SK-N-SH treated with all-trans-retinoic acid at 6 μM for 48 hours (cell line): ENCODE measurements at regions not wholly inside any gene's neighbourhood (a gene's known extent, or its start where the extent isn't known, plus 50 kb on each side); places are given as distances from the start of the nearest gene placed in this dataset.

ENCODE experiments used
- ATAC-seq: fragments of 200-7000 bp; cut with Tn5 transposase; 3 replicates; pipeline ENCODE4 v1.9.1; 2020; ENCODE audit warnings: mild to moderate bottlenecking, moderate library complexity
- ARNTL ChIP-seq: fragments of 450-650 bp; formaldehyde crosslinking; IDR thresholded peaks from 2 replicates; pipeline ENCODE4 v1.5.0; 2020; ENCODE audit warnings: low read depth, mild to moderate bottlenecking, moderate library complexity, borderline replicate concordance
- BACH2 ChIP-seq: fragments of 250-450 bp; sonication (Bioruptor Pico); IDR thresholded peaks from 2 replicates; pipeline ENCODE4 v1.9.0; 2021; ENCODE audit warnings: mild to moderate bottlenecking, borderline replicate concordance
- CREB5 ChIP-seq: fragments of 250-450 bp; sonication (Bioruptor Pico); IDR thresholded peaks from 2 replicates; pipeline ENCODE4 v1.5.1; 2020; ENCODE audit warnings: low read depth, mild to moderate bottlenecking, moderate library complexity
- CSDC2 ChIP-seq: fragments of 250-450 bp; sonication (Bioruptor Pico); IDR thresholded peaks from 2 replicates; pipeline ENCODE4 v1.5.0; 2020; ENCODE audit warnings: mild to moderate bottlenecking, moderate library complexity
- CSRNP3 ChIP-seq: fragments of 250-450 bp; sonication (Bioruptor Pico); IDR thresholded peaks from 2 replicates; pipeline ENCODE4 v1.5.1; 2021; ENCODE audit warnings: mild to moderate bottlenecking, moderate library complexity
- ESRRG ChIP-seq: fragments of 250-450 bp; sonication (Bioruptor Pico); IDR thresholded peaks from 2 replicates; pipeline ENCODE4 v1.6.1; 2021; ENCODE audit warnings: mild to moderate bottlenecking
- GLIS3 ChIP-seq: fragments of 250-450 bp; sonication (Bioruptor Pico); IDR thresholded peaks from 2 replicates; pipeline ENCODE4 v1.5.0; 2020; ENCODE audit warnings: mild to moderate bottlenecking, moderate library complexity
- ISL1 ChIP-seq: fragments of 250-450 bp; sonication (Bioruptor Pico); IDR thresholded peaks from 2 replicates; pipeline ENCODE4 v2.1.2; 2022; ENCODE audit warnings: mild to moderate bottlenecking, moderate library complexity
- OSR1 ChIP-seq: fragments of 250-450 bp; sonication (Bioruptor Pico); IDR thresholded peaks from 2 replicates; pipeline ENCODE4 v1.8.0; 2022; ENCODE audit warnings: moderate library complexity, mild to moderate bottlenecking, inconsistent platforms
- PPARA ChIP-seq: fragments of 250-450 bp; sonication (Bioruptor Pico); IDR thresholded peaks from 2 replicates; pipeline ENCODE4 v1.5.0; 2020; ENCODE audit warnings: mild to moderate bottlenecking, borderline replicate concordance
- RARB ChIP-seq: fragments of 250-450 bp; sonication (Bioruptor Pico); IDR thresholded peaks from 2 replicates; pipeline ENCODE4 v1.8.0; 2021; ENCODE audit warnings: mild to moderate bottlenecking, moderate library complexity
- SNAI2 ChIP-seq: fragments of 250-450 bp; sonication (Bioruptor Pico); IDR thresholded peaks from 2 replicates; pipeline ENCODE4 v1.5.0; 2020; ENCODE audit warnings: mild to moderate bottlenecking, moderate library complexity
- TCF4 ChIP-seq: fragments of 250-450 bp; sonication (Bioruptor Pico); IDR thresholded peaks from 2 replicates; pipeline ENCODE4 v1.8.0; 2021; ENCODE audit warnings: mild to moderate bottlenecking, moderate library complexity, borderline replicate concordance
- TOX ChIP-seq: fragments of 250-450 bp; sonication (Bioruptor Pico); IDR thresholded peaks from 2 replicates; pipeline ENCODE4 v1.8.0; 2021; ENCODE audit warnings: mild to moderate bottlenecking, moderate library complexity, borderline replicate concordance
- ZC3H10 ChIP-seq: fragments of 250-450 bp; sonication (Bioruptor Pico); IDR thresholded peaks from 2 replicates; pipeline ENCODE4 v1.5.1; 2021; ENCODE audit warnings: mild to moderate bottlenecking, moderate library complexity
- ZFP3 ChIP-seq: fragments of 250-450 bp; sonication (Bioruptor Pico); IDR thresholded peaks from 2 replicates; pipeline ENCODE4 v1.5.0; 2020; ENCODE audit warnings: mild to moderate bottlenecking, moderate library complexity
- ZFP30 ChIP-seq: fragments of 450-650 bp; formaldehyde crosslinking; IDR thresholded peaks from 2 replicates; pipeline ENCODE4 v1.5.0; 2022; ENCODE audit warnings: mild to moderate bottlenecking, moderate library complexity
- ZNF565 ChIP-seq: fragments of 450-650 bp; formaldehyde crosslinking; conservative IDR thresholded peaks from 2 replicates; pipeline ENCODE4 v1.5.0; 2020; ENCODE audit warnings: low read depth, mild to moderate bottlenecking, moderate library complexity
- ZNF70 ChIP-seq: fragments of 450-650 bp; formaldehyde crosslinking; IDR thresholded peaks from 2 replicates; pipeline ENCODE4 v1.5.0; 2020; ENCODE audit warnings: mild to moderate bottlenecking, moderate library complexity
- ZNF8 ChIP-seq: fragments of 450-650 bp; formaldehyde crosslinking; IDR thresholded peaks from 2 replicates; pipeline ENCODE4 v1.5.0; 2020; ENCODE audit warnings: mild to moderate bottlenecking, moderate library complexity
- TF ChIP-seq, protein P1 (sequence below): fragments of 250-450 bp; sonication (Bioruptor Pico); IDR thresholded peaks from 2 replicates; pipeline ENCODE4 v1.8.0; 2020; ENCODE audit warnings: mild to moderate bottlenecking, moderate library complexity, borderline replicate concordance
- TF ChIP-seq, protein P2 (sequence below): fragments of 250-450 bp; sonication (Bioruptor Pico); IDR thresholded peaks from 2 replicates; pipeline ENCODE4 v1.5.0; 2020; ENCODE audit warnings: mild to moderate bottlenecking, moderate library complexity

GRCh38 chr2:5576015-5576414, 116.2 kb upstream of the SOX11 start:
- TF ChIP-seq PPARA (CRISPR knock-in tag) (no peak), ZNF8 (no peak), CREB5 (CRISPR knock-in tag) (no peak), BACH2 (no peak)
- no peak for ATAC-seq

- TF ChIP-seq ZNF565 (CRISPR knock-in tag): no peak
- TF ChIP-seq ISL1 (CRISPR knock-in tag): no peak
- no peak for TF ChIP-seq RARB (CRISPR knock-in tag)
- no peak for TF ChIP-seq OSR1 (CRISPR knock-in tag)
- TF ChIP-seq CSRNP3: no peak
- no peak for TF ChIP-seq SNAI2
- TF ChIP-seq, protein P1, sequence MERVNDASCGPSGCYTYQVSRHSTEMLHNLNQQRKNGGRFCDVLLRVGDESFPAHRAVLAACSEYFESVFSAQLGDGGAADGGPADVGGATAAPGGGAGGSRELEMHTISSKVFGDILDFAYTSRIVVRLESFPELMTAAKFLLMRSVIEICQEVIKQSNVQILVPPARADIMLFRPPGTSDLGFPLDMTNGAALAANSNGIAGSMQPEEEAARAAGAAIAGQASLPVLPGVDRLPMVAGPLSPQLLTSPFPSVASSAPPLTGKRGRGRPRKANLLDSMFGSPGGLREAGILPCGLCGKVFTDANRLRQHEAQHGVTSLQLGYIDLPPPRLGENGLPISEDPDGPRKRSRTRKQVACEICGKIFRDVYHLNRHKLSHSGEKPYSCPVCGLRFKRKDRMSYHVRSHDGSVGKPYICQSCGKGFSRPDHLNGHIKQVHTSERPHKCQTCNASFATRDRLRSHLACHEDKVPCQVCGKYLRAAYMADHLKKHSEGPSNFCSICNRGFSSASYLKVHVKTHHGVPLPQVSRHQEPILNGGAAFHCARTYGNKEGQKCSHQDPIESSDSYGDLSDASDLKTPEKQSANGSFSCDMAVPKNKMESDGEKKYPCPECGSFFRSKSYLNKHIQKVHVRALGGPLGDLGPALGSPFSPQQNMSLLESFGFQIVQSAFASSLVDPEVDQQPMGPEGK (CRISPR knock-in tag): no peak
- no peak for TF ChIP-seq ESRRG (CRISPR knock-in tag)
- no peak for TF ChIP-seq TCF4 (CRISPR knock-in tag)
- TF ChIP-seq ZFP3 (CRISPR knock-in tag): no peak
- no peak for TF ChIP-seq ZFP30 (CRISPR knock-in tag)
- TF ChIP-seq PPARA (CRISPR knock-in tag): no peak
- TF ChIP-seq, protein P2, sequence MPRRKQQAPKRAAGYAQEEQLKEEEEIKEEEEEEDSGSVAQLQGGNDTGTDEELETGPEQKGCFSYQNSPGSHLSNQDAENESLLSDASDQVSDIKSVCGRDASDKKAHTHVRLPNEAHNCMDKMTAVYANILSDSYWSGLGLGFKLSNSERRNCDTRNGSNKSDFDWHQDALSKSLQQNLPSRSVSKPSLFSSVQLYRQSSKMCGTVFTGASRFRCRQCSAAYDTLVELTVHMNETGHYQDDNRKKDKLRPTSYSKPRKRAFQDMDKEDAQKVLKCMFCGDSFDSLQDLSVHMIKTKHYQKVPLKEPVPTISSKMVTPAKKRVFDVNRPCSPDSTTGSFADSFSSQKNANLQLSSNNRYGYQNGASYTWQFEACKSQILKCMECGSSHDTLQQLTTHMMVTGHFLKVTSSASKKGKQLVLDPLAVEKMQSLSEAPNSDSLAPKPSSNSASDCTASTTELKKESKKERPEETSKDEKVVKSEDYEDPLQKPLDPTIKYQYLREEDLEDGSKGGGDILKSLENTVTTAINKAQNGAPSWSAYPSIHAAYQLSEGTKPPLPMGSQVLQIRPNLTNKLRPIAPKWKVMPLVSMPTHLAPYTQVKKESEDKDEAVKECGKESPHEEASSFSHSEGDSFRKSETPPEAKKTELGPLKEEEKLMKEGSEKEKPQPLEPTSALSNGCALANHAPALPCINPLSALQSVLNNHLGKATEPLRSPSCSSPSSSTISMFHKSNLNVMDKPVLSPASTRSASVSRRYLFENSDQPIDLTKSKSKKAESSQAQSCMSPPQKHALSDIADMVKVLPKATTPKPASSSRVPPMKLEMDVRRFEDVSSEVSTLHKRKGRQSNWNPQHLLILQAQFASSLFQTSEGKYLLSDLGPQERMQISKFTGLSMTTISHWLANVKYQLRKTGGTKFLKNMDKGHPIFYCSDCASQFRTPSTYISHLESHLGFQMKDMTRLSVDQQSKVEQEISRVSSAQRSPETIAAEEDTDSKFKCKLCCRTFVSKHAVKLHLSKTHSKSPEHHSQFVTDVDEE: no peak
- TF ChIP-seq GLIS3 (CRISPR knock-in tag): no peak
These were observed 104.4 kb upstream of the SOX11 start for GRCh38 chr2:5587766-5588165.

GRCh38 chr2:5588601-5589000, 103.6 kb upstream of the SOX11 start:
- no peak for TF ChIP-seq CREB5 (CRISPR knock-in tag)
- TF ChIP-seq TOX: no peak
- no peak for TF ChIP-seq BACH2
- TF ChIP-seq ARNTL (CRISPR knock-in tag): no peak
- TF ChIP-seq OSR1 (CRISPR knock-in tag): no peak
- TF ChIP-seq ZFP30 (CRISPR knock-in tag): no peak
- TF ChIP-seq ZNF70 (CRISPR knock-in tag): no peak
- no peak for TF ChIP-seq ZNF565 (CRISPR knock-in tag)
- TF ChIP-seq TCF4 (CRISPR knock-in tag): no peak
- no peak for TF ChIP-seq ZFP3 (CRISPR knock-in tag)
- TF ChIP-seq, protein P1 (CRISPR knock-in tag): no peak
- TF ChIP-seq, protein P2: no peak
- TF ChIP-seq SNAI2: no peak
- TF ChIP-seq CSRNP3: no peak
- TF ChIP-seq ZC3H10 (CRISPR knock-in tag): no peak
- TF ChIP-seq CSDC2 (CRISPR knock-in tag): no peak
- TF ChIP-seq PPARA (CRISPR knock-in tag): no peak
- no peak for TF ChIP-seq GLIS3 (CRISPR knock-in tag)
- no peak for TF ChIP-seq ESRRG (CRISPR knock-in tag)
- no peak for TF ChIP-seq ZNF8
- TF ChIP-seq, all 23 proteins: peak for 0
- no peak for ATAC-seq

More at GRCh38 chr2:5587766-5588165, 104.4 kb upstream of the SOX11 start:
- ATAC-seq: no peak
